ENCODE measurements at regions not wholly inside any gene's neighbourhood (a gene's known extent, or its start where the extent isn't known, plus 50 kb on each side); places are given as distances from the start of the nearest gene placed in this dataset.

DNA sequence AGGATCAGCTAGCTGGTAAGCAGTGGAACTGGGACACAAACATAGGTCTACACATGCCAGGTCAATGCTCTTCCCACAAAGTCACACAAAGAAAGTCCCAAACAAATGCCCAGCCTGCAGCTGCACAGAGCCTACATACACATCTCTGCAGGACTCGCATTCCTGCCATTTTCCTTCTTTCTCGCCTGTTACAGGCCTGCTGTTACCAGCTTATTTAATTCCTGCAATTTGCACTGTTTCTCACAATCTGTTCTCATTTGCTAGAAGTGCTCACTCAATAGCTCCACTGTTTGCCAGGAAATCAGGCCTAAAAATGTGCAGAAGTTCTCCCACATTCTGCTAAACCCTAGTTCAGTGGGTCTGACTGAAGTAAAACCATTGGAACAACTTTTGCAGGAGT lies 362.6 kb upstream of the C1orf87 start:
- no peak for DNase-seq (ENCODE audit: low read depth, low spot score)
- Histone ChIP-seq H3K27ac (no peak overlapping the region), H3K9me3 (ENCODE audit: low read depth, low read length) (no peaks in the 10 kb centered on the region), H3K9ac (ENCODE audit: insufficient read length) (no peak overlapping the region), H3K4me3 (no peak overlapping the region), H3K36me3 (ENCODE audit: insufficient read depth, low read length) (no peaks in the 10 kb centered on the region)
- TF ChIP-seq FOXP2 (optimal IDR thresholded peaks at IDR 0.05; ENCODE audit: control extremely low read depth, extremely low read length, insufficient read depth): no peak
- TF ChIP-seq EZH2 (IDR thresholded peaks at IDR 0.05): no peak

GRCh38 chr1:60431593-60431992 lies 358.0 kb upstream of the C1orf87 start:
- no peak overlapping the region for H3K27ac ChIP-seq
- no peak overlapping the region for H3K4me3 ChIP-seq
- H3K9me3 ChIP-seq (ENCODE audit: low read depth, low read length): no peaks in the 10 kb centered on the region
- no peak for DNase-seq (ENCODE audit: low read depth, low spot score)
- TF ChIP-seq POLR2AphosphoS5 (IDR thresholded peaks at IDR 0.05; ENCODE audit: borderline replicate concordance, low read depth, low read length): no peak
- TF ChIP-seq EZH2 (IDR thresholded peaks at IDR 0.05): no peak
- TF ChIP-seq FOXP2 (optimal IDR thresholded peaks at IDR 0.05; ENCODE audit: control extremely low read depth, extremely low read length, insufficient read depth): no peak
- no peak overlapping the region for H3K9ac ChIP-seq (ENCODE audit: insufficient read length)
- no peaks in the 10 kb centered on the region for H3K36me3 ChIP-seq (ENCODE audit: insufficient read depth, low read length)

- no peak for DNase-seq (ENCODE audit: low read depth, low spot score)
- no peaks in the 10 kb centered on the region for H3K9me3 ChIP-seq (ENCODE audit: low read depth, low read length)
- no peak overlapping the region for H3K9ac ChIP-seq (ENCODE audit: insufficient read length)
- no peaks in the 10 kb centered on the region for H3K36me3 ChIP-seq (ENCODE audit: insufficient read depth, low read length)
- TF ChIP-seq FOXP2 (optimal IDR thresholded peaks at IDR 0.05; ENCODE audit: control extremely low read depth, extremely low read length, insufficient read depth) (no peak), EZH2 (IDR thresholded peaks at IDR 0.05) (no peak), POLR2AphosphoS5 (IDR thresholded peaks at IDR 0.05; ENCODE audit: borderline replicate concordance, low read depth, low read length) (no peak)
- no peak overlapping the region for H3K4me3 ChIP-seq
- no peak overlapping the region for H3K27ac ChIP-seq
Observed at GRCh38 chr1:60430375-60430774, 356.8 kb upstream of the C1orf87 start.

GRCh38 chr1:60428127-60428526 lies 354.6 kb upstream of the C1orf87 start:
- TF ChIP-seq FOXP2 (optimal IDR thresholded peaks at IDR 0.05; ENCODE audit: control extremely low read depth, extremely low read length, insufficient read depth): no peak
- no peak for DNase-seq (ENCODE audit: low read depth, low spot score)
- Histone ChIP-seq H3K27ac (no peak overlapping the region), H3K36me3 (ENCODE audit: insufficient read depth, low read length) (no peaks in the 10 kb centered on the region), H3K9me3 (ENCODE audit: low read depth, low read length) (no peaks in the 10 kb centered on the region), H3K4me3 (no peak overlapping the region), H3K9ac (ENCODE audit: insufficient read length) (no peak overlapping the region)

DNA sequence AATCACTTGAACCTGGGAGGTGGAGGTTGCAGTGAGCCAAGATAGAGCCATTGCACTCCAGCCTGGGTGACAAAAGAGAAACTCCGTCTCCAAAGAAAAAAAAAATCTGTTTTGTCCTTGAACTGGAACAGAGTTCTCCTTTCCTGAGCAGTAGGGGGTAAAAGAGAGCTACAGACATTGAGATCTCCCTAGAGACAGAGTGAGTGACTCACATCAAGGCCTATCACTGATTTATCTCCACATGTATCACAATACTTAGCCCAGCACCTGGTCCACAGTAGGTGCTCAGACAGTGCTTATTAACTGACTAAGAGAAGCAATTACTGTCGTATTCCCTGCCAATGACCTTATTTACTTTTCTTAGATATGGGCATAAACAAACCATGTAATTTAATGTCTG lies 354.1 kb upstream of the C1orf87 start:
- no peak for DNase-seq (ENCODE audit: low read depth, low spot score)
- no peak overlapping the region for H3K27ac ChIP-seq
- no peak for TF ChIP-seq POLR2AphosphoS5 (IDR thresholded peaks at IDR 0.05; ENCODE audit: borderline replicate concordance, low read depth, low read length)
- TF ChIP-seq FOXP2 (optimal IDR thresholded peaks at IDR 0.05; ENCODE audit: control extremely low read depth, extremely low read length, insufficient read depth): no peak
- no peak for TF ChIP-seq EZH2 (IDR thresholded peaks at IDR 0.05)

GRCh38 chr1:60427194-60427593 lies 353.6 kb upstream of the C1orf87 start:
- DNase-seq (ENCODE audit: low read depth, low spot score): no peak
- Histone ChIP-seq H3K9me3 (ENCODE audit: low read depth, low read length) (no peaks in the 10 kb centered on the region), H3K36me3 (ENCODE audit: insufficient read depth, low read length) (no peaks in the 10 kb centered on the region), H3K27ac (no peak overlapping the region), H3K9ac (ENCODE audit: insufficient read length) (no peak overlapping the region), H3K4me3 (no peak overlapping the region)
- TF ChIP-seq FOXP2 (optimal IDR thresholded peaks at IDR 0.05; ENCODE audit: control extremely low read depth, extremely low read length, insufficient read depth): no peak
- no peak for TF ChIP-seq POLR2AphosphoS5 (IDR thresholded peaks at IDR 0.05; ENCODE audit: borderline replicate concordance, low read depth, low read length)
- TF ChIP-seq EZH2 (IDR thresholded peaks at IDR 0.05): no peak

More for the DNA sequence above, 354.1 kb upstream of the C1orf87 start:
- H3K36me3 ChIP-seq (ENCODE audit: insufficient read depth, low read length): no peaks in the 10 kb centered on the region
- H3K9me3 ChIP-seq (ENCODE audit: low read depth, low read length): no peaks in the 10 kb centered on the region
- H3K4me3 ChIP-seq: no peak overlapping the region
- no peak overlapping the region for H3K9ac ChIP-seq (ENCODE audit: insufficient read length)

- no peak overlapping the region for H3K4me3 ChIP-seq
- no peak for TF ChIP-seq FOXP2 (optimal IDR thresholded peaks at IDR 0.05; ENCODE audit: control extremely low read depth, extremely low read length, insufficient read depth)
- TF ChIP-seq POLR2AphosphoS5 (IDR thresholded peaks at IDR 0.05; ENCODE audit: borderline replicate concordance, low read depth, low read length): no peak
- TF ChIP-seq EZH2 (IDR thresholded peaks at IDR 0.05): no peak
- H3K36me3 ChIP-seq (ENCODE audit: insufficient read depth, low read length): no peaks in the 10 kb centered on the region
- no peak overlapping the region for H3K9ac ChIP-seq (ENCODE audit: insufficient read length)
- H3K9me3 ChIP-seq (ENCODE audit: low read depth, low read length): no peaks in the 10 kb centered on the region
- DNase-seq (ENCODE audit: low read depth, low spot score): no peak
- no peak overlapping the region for H3K27ac ChIP-seq
Observed at GRCh38 chr1:60425528-60425927, 352.0 kb upstream of the C1orf87 start.

DNA sequence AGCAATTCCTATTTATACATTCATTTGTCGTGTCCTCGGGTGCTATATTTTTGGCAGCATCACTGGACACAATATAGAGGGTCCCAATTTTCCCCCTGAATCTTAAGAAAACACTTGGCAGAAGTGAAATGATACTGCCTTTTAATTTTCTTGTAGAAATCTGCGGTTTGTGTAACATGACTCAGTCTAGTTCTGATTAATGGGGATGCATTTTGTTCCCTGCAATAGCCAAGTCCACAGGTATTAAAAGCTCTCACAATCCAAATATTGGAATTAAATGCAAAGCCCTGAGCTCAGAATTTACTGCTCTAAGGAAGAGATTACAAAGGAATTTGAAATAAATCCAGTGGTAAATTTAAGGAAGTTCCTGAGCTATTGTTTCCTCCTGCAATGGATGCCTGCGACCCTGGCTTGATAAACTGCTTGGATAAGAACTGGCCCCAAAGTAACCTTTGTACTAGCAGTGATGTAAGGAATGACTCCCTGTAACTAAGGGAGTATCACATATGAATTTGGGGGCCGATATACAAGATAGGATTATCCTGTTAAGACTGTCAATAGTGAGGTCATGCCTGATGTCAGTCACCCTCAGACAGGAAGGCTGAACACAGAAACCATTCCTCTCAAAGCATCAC lies 349.7 kb upstream of the C1orf87 start:
- H3K4me3 ChIP-seq: no peak overlapping the region
- H3K27ac ChIP-seq: no peak overlapping the region
- H3K36me3 ChIP-seq (ENCODE audit: insufficient read depth, low read length): no peaks in the 10 kb centered on the region

DNA sequence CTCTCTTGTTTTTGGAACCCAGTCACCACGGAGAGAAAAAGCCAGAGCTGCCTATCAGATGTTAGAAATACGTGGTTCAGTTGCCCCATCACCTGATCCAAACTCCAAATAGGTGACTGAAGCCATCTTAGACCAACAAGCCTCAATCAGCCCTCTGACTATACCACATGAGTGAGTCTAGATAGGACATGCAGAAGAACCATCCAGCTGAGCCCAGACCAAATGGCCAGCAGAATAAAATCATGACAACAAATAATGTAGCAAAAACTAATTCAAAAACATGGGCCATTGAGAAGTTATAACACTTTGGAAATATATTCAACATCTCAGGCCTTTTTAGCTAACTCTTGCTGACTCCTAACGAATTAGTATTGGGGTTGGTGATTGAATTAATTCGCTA lies 348.4 kb upstream of the C1orf87 start:
- TF ChIP-seq FOXP2 (optimal IDR thresholded peaks at IDR 0.05; ENCODE audit: control extremely low read depth, extremely low read length, insufficient read depth) (no peak), POLR2AphosphoS5 (IDR thresholded peaks at IDR 0.05; ENCODE audit: borderline replicate concordance, low read depth, low read length) (no peak), EZH2 (IDR thresholded peaks at IDR 0.05) (no peak)
- DNase-seq (ENCODE audit: low read depth, low spot score): no peak
- no peaks in the 10 kb centered on the region for H3K9me3 ChIP-seq (ENCODE audit: low read depth, low read length)
- H3K9ac ChIP-seq (ENCODE audit: insufficient read length): no peak overlapping the region
- H3K36me3 ChIP-seq (ENCODE audit: insufficient read depth, low read length): no peaks in the 10 kb centered on the region
- no peak overlapping the region for H3K27ac ChIP-seq
- H3K4me3 ChIP-seq: no peak overlapping the region

More for the DNA sequence above, 349.7 kb upstream of the C1orf87 start:
- Histone ChIP-seq H3K9ac (ENCODE audit: insufficient read length) (no peak overlapping the region), H3K9me3 (ENCODE audit: low read depth, low read length) (no peaks in the 10 kb centered on the region)
- DNase-seq (ENCODE audit: low read depth, low spot score): no peak
- TF ChIP-seq POLR2AphosphoS5 (IDR thresholded peaks at IDR 0.05; ENCODE audit: borderline replicate concordance, low read depth, low read length) (no peak), FOXP2 (optimal IDR thresholded peaks at IDR 0.05; ENCODE audit: control extremely low read depth, extremely low read length, insufficient read depth) (no peak), EZH2 (IDR thresholded peaks at IDR 0.05) (no peak)

All from SK-N-MC (cell line).